GM20000 (cell line): ENCODE measurements at regions not wholly inside any gene's neighbourhood (a gene's known extent, or its start where the extent isn't known, plus 50 kb on each side); places are given as distances from the start of the nearest gene placed in this dataset.

ENCODE experiments used
- DNase-seq: peaks from one replicate; pipeline ENCODE4 v3.0.0; 2012; ENCODE audit warnings: low spot score
- TF ChIP-seq, protein P1 (sequence below): IDR thresholded peaks from 2 replicates; pipeline ENCODE4 v1.5.1; 2012; ENCODE audit warnings: mild to moderate bottlenecking, control low read depth; ENCODE audit errors: extremely low read depth, missing control alignments

- TF ChIP-seq, protein P1, sequence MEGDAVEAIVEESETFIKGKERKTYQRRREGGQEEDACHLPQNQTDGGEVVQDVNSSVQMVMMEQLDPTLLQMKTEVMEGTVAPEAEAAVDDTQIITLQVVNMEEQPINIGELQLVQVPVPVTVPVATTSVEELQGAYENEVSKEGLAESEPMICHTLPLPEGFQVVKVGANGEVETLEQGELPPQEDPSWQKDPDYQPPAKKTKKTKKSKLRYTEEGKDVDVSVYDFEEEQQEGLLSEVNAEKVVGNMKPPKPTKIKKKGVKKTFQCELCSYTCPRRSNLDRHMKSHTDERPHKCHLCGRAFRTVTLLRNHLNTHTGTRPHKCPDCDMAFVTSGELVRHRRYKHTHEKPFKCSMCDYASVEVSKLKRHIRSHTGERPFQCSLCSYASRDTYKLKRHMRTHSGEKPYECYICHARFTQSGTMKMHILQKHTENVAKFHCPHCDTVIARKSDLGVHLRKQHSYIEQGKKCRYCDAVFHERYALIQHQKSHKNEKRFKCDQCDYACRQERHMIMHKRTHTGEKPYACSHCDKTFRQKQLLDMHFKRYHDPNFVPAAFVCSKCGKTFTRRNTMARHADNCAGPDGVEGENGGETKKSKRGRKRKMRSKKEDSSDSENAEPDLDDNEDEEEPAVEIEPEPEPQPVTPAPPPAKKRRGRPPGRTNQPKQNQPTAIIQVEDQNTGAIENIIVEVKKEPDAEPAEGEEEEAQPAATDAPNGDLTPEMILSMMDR = no peak
- DNase-seq = no peak
Measured at GRCh38 chr6:44715925-44716324, 328.4 kb downstream of the CDC5L start.

DNA sequence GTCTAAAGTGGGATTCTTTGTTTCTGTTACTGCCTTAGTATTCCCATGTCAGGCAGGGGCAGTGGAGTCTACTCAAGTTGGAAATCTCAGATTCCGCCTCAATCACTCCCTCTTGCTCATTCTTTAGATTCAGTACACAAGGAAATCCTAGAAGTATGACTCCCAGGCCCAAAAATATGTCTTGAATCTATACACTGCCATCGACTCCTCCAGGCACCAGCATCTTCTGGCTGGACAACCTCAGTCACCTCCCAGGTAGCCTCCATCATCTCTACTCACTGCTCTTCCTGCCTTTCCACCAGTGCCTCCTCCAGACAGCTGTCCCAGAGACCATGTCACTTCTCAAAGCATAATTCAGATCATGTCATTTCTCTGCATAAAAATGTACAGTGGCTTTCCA is 329.9 kb downstream of the CDC5L start:
- TF ChIP-seq, protein P1 = no peak
- no peak for DNase-seq

- DNase-seq = no peak
- TF ChIP-seq, protein P1 = no peak
Measured at GRCh38 chr6:44721954-44722578, 334.6 kb downstream of the CDC5L start.

GRCh38 chr6:44722736-44723135 is 335.2 kb downstream of the CDC5L start:
- no peak for DNase-seq
- TF ChIP-seq, protein P1 = no peak

- TF ChIP-seq, protein P1 = no peak
- DNase-seq = no peak
Measured at GRCh38 chr6:44723439-44724197, 336.1 kb downstream of the CDC5L start.

GRCh38 chr6:44725070-44725469 is 337.6 kb downstream of the CDC5L start:
- DNase-seq = no peak
- TF ChIP-seq, protein P1 = no peak
